ENCODE measurements at regions not wholly inside any gene's neighbourhood (a gene's known extent, or its start where the extent isn't known, plus 50 kb on each side); places are given as distances from the start of the nearest gene placed in this dataset.

DNA sequence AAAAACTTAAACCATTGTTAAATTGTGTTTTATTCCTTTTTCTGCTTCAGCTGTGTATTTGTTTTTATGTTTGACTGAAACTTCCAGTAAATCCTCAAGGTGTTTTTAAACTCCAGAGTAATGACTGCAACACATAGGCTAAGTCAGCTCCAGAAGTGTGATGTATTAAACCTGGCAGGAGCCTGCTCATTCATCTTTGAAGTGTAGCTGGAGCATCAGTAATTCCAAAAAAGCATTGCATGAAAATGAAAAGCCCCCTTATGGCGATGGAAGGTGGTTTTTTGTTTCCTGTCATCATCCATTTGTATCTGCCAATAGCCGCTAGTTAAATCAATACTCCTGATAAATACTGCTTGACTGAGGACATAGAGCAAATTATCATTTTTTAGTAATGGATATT, 474.2 kb upstream of the ADAMTS16 start (continued):
- TF ChIP-seq, protein P1, sequence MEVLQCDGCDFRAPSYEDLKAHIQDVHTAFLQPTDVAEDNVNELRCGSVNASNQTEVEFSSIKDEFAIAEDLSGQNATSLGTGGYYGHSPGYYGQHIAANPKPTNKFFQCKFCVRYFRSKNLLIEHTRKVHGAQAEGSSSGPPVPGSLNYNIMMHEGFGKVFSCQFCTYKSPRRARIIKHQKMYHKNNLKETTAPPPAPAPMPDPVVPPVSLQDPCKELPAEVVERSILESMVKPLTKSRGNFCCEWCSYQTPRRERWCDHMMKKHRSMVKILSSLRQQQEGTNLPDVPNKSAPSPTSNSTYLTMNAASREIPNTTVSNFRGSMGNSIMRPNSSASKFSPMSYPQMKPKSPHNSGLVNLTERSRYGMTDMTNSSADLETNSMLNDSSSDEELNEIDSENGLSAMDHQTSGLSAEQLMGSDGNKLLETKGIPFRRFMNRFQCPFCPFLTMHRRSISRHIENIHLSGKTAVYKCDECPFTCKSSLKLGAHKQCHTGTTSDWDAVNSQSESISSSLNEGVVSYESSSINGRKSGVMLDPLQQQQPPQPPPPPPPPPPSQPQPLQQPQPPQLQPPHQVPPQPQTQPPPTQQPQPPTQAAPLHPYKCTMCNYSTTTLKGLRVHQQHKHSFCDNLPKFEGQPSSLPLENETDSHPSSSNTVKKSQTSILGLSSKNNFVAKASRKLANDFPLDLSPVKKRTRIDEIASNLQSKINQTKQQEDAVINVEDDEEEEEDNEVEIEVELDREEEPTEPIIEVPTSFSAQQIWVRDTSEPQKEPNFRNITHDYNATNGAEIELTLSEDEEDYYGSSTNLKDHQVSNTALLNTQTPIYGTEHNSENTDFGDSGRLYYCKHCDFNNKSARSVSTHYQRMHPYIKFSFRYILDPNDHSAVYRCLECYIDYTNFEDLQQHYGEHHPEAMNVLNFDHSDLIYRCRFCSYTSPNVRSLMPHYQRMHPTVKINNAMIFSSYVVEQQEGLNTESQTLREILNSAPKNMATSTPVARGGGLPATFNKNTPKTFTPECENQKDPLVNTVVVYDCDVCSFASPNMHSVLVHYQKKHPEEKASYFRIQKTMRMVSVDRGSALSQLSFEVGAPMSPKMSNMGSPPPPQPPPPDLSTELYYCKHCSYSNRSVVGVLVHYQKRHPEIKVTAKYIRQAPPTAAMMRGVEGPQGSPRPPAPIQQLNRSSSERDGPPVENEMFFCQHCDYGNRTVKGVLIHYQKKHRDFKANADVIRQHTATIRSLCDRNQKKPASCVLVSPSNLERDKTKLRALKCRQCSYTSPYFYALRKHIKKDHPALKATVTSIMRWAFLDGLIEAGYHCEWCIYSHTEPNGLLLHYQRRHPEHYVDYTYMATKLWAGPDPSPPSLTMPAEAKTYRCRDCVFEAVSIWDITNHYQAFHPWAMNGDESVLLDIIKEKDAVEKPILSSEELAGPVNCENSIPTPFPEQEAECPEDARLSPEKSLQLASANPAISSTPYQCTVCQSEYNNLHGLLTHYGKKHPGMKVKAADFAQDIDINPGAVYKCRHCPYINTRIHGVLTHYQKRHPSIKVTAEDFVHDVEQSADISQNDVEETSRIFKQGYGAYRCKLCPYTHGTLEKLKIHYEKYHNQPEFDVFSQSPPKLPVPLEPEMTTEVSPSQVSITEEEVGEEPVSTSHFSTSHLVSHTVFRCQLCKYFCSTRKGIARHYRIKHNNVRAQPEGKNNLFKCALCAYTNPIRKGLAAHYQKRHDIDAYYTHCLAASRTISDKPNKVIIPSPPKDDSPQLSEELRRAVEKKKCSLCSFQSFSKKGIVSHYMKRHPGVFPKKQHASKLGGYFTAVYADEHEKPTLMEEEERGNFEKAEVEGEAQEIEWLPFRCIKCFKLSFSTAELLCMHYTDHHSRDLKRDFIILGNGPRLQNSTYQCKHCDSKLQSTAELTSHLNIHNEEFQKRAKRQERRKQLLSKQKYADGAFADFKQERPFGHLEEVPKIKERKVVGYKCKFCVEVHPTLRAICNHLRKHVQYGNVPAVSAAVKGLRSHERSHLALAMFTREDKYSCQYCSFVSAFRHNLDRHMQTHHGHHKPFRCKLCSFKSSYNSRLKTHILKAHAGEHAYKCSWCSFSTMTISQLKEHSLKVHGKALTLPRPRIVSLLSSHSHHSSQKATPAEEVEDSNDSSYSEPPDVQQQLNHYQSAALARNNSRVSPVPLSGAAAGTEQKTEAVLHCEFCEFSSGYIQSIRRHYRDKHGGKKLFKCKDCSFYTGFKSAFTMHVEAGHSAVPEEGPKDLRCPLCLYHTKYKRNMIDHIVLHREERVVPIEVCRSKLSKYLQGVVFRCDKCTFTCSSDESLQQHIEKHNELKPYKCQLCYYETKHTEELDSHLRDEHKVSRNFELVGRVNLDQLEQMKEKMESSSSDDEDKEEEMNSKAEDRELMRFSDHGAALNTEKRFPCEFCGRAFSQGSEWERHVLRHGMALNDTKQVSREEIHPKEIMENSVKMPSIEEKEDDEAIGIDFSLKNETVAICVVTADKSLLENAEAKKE (CRISPR knock-in tag; IDR thresholded peaks at IDR 0.05) = no peak
- TF ChIP-seq NANOG (IDR thresholded peaks at IDR 0.05; ENCODE audit: borderline replicate concordance) = no peak

DNA sequence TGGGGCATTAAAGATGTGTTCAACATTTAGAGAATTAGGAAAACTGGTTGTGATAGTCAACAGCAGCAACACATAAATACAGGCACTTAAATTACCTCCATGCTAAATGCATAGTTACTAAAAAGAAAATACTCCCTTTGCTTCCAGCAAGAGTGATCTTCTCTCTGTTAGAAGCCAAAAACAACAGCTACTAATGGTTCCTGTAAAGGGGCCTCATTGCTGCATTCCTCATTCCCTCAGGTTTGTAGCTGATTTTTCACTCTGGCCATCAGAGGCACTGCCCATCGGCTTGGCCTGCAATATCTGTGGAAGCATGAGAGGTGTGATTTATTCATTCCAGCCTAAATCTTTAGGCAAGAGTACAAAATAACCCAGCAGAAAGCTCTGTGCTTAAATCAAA, 466.0 kb upstream of the ADAMTS16 start:
- Mint-ChIP-seq H3K4me1 (no peaks in the 10 kb centered on the region; the same call in 2 of the 3 replicates), H3K36me3 (ENCODE audit: low read depth) (no peaks in the 10 kb centered on the region), H3K27ac (no peak overlapping the region), H3K9me3 (no peaks in the 10 kb centered on the region), H3K27me3 (ENCODE audit: insufficient read depth, low read depth, poor library complexity) (peaks cover 5% of the 10 kb centered on the region), H3K4me3 (no peak overlapping the region)
- no peaks in the 10 kb centered on the region for H3K4me1 ChIP-seq (ENCODE audit: insufficient read depth)
- DNase-seq (ENCODE audit: low spot score) = no peak
- no peak overlapping the region for H3K4me3 ChIP-seq
- no peaks in the 10 kb centered on the region for H3F3A ChIP-seq (replicated peaks; ENCODE audit: low read depth)
- H2AFZ ChIP-seq = peak overlapping the region; percentile 59; the same call in 1 of the 2 replicates
- H3K27me3 ChIP-seq (ENCODE audit: insufficient read depth) = no peaks in the 10 kb centered on the region
- H3K36me3 ChIP-seq (ENCODE audit: insufficient read depth) = no peaks in the 10 kb centered on the region
- H3K79me2 ChIP-seq (replicated peaks; ENCODE audit: insufficient read depth) = no peaks in the 10 kb centered on the region
- no peak overlapping the region for H3K4me2 ChIP-seq
- no peak overlapping the region for H3K27ac ChIP-seq (ENCODE audit: low read depth)
- H3K9me2 ChIP-seq (ENCODE audit: insufficient read depth) = peaks cover 10% of the 10 kb centered on the region; the same call in 1 of the 2 replicates
- no peaks in the 10 kb centered on the region for H4K20me1 ChIP-seq (replicated peaks; ENCODE audit: insufficient read depth)
- no peak for ATAC-seq
- TF ChIP-seq EZH2 (IDR thresholded peaks at IDR 0.05; ENCODE audit: low read depth, unreplicated experiment) (no peak), STAT1 (IDR thresholded peaks at IDR 0.05; ENCODE audit: unreplicated experiment) (no peak)
- TF ChIP-seq, protein P1 (CRISPR knock-in tag; IDR thresholded peaks at IDR 0.05) = no peak
- TF ChIP-seq, protein P2, sequence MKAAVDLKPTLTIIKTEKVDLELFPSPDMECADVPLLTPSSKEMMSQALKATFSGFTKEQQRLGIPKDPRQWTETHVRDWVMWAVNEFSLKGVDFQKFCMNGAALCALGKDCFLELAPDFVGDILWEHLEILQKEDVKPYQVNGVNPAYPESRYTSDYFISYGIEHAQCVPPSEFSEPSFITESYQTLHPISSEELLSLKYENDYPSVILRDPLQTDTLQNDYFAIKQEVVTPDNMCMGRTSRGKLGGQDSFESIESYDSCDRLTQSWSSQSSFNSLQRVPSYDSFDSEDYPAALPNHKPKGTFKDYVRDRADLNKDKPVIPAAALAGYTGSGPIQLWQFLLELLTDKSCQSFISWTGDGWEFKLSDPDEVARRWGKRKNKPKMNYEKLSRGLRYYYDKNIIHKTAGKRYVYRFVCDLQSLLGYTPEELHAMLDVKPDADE (IDR thresholded peaks at IDR 0.05) = no peak

All from GM23338 (cell line).